IPS-NIHi7 (cell line): ENCODE measurements at regions not wholly inside any gene's neighbourhood (a gene's known extent, or its start where the extent isn't known, plus 50 kb on each side); places are given as distances from the start of the nearest gene placed in this dataset.
A peak's percentile ranks its signal among the peaks of the same experiment; 100 is the strongest.
"Not testable (repeated sequence)": the region's sequence is repeated elsewhere in the genome, so short reads cannot be mapped to it uniquely, and the experiment has no call there.

Experiments
- DNase-seq: peaks from one replicate; pipeline ENCODE4 v3.0.0; 2012; ENCODE audit warnings: mixed read lengths; ENCODE audit errors: extremely low spot score

DNA sequence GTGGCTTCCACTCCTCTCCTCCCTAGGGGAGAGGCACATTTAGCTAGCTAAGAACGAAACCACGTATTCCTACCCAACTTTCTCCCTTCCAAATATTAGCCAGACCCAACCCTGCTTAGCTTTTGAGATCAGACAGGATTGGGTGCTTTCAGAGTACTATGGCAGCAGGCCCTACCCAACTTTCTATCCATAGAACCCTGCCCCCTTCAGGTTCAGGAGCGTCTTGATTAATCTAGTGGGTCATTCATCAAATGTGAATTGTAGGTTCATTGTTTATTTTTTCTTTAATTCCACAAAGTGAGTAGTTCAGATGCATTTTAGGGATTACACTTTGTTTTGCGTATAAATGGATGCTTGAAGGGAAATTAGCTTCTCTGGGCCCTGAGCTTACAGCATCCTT is 188.3 kb downstream of the MIB1 start:
- no peak for DNase-seq

DNA sequence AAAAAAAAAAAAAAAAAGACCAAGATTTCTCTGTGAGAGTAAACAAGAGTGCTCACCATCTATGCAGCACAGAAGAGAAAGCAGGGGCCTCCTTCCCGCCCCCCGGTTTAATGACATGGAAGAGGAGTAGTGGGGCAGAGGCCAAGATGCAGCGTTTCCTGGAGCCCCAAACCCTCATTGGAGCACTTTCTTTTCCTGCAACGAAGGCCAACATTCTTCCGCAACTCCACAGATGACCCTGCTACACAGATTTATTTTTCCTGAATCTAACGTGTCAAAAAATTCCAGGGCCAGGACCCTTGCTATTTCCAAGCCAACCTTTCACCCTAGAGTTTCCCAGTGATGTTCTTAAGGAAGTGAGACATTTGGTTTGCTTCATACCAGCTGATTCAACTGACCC is 189.6 kb downstream of the MIB1 start:
- DNase-seq = no peak

DNA sequence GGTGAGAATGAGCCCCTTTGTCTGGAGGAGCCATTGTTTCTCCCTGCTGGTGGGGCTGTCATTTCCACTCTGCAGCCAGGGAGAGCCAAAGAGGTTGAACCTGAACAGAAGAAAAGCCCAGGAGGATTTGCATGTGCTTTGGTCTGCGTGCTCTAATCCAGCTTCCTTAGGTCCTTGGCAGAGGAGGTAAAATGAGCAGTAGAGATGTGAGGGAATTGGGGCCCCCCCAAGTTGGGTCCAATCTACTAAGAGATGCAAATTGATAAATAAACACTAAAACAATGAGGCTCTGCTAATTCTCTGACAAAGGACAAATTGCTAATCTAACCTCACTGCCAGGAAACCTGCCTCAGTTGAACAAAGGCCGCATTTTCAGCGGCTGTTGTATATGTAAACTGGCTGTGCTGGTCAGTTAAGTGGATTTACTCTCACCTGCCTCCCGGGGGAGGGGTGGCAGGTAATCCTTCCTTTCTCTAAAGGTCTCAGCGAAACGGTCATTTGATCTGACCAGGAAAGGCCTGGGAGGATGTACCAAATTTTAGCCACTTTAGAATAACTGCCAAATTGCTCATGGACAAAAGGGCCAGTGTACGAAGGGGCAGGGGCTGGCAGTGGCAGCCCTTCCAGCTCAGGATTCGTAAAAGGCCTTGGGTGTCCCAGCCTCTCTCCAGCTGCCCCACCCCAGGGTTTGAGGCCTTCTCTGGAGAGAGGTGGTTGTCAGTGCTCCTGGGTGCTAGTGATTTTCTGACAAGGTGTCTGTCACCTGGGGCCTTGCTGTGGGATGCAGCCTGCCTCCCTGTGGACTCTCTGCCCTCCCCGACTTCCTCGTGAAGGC is 193.6 kb downstream of the MIB1 start:
- DNase-seq = peak; percentile 68

DNA sequence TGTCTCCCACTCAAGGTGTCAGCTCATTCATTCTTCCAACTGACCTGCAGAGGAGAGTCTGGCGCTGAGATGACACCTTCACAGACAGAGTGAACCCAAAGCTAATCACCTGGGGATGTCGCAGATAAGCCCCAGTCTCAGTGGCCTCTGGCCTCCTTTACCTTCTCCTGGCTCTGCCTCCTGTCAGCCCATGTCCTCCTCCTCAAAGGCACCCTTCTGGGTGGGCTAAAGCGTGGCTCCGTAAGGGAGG is 194.1 kb downstream of the MIB1 start:
- DNase-seq = peak; percentile 21

DNA sequence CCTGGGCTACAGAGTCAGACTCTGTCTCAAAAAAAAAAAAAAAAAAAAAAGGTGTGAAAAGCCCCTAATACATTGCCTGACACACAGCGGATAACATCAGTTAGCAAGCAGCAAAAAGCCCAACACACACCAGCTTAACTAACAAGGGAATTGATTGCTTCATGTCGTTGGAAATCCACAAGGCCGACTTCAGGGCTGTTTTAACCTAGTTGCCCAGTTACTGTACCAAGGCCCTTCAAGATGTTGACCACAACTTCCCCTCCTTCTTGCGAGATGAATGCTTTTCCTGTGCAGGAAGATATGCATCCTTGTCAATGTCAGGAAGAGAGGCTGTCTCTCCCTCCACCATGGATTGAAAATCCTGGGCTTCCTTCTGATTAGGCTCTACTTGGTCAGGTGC is 202.9 kb downstream of the MIB1 start:
- DNase-seq = no peak

DNA sequence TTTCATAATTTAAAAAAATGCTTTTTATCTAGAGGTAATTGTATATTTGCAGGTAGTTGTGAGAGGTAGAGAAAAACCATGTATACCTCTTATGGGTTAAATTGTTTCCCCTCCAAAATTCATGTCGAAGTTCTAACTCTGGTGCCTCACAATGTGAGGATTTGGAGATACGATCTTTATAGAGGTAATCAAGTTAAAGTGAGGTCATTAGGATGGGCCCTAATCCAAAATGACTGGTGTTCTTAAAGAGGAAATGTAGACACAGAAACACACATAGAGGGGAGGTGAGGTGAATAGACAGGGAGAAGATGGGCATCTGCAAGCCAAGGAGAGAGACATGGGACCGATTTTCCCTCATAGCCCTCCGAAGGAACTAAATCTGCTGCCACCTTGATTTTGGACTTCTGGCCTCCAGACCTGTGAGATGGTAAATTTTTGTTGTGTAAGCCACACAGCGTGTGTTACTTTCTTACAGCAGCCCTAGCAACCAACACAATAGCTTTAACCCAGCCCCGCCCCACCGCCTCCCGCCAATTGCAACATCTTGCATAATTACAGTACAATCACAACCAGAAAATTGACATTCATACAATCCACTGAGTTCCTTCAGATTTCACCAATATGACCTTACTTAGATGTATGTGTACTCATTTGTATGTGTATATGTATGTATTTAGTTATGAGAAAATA is 208.9 kb downstream of the MIB1 start:
- no peak for DNase-seq

DNA sequence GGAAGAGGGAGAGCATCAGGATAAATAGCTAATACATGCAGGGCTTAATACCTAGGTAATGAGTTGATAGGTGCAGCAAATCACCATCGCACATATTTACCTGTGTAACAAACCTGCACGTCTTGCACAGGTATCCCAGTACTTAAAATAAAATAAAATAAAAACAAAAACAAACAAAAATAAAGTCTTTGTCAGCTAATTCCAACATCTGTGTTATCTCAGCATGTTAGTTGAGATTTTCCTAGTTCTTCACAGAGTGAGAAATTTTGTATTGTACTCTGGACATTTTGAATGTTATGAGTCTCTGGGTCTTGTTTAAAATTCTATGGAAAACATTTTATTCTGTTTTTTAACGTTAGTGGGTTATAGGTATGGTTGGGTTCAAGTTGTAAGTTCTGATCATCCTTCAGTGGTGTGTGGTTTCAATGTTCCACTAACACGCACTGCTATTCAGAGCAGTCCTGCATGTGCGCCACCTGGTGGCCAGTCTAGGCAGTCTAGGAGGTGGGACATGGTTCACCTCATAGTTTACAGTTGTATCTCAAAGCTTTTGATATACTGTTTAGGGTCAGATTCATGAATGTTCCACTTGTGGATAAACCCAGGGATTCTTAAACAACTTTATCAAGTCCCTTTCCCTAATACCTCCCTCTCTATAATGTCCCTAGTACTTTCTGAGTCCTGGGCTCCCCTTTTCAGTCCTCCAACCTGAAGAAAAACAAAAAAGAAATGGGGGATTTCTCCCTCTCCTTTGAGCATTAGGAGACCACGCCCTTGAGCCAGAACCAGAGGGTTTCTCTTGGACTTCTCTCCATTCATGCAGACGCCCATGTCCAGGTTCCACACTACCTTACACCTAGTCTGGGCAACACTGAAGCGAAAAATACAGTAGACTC is 213.4 kb upstream of the GATA6 start:
- peak; percentile 82 for DNase-seq

DNA sequence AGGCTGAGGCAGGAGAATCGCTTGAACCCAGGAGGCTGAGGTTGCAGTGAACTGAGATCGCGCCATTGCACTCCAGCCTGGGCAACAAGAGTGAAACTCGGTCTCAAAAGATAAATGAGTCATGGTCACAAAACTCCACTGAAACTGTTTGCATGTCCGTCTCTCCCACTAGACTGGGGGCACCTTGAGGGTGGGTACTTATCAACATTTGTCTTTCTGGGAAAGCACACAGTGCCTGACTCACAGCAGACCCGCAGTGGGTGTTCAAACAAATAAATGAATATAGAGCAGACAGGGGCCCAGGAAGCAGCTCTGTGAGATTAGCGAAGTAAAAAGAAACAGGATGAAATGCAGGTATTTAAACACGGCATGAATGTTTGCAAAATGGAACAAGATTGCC is 211.1 kb upstream of the GATA6 start:
- no peak for DNase-seq

DNA sequence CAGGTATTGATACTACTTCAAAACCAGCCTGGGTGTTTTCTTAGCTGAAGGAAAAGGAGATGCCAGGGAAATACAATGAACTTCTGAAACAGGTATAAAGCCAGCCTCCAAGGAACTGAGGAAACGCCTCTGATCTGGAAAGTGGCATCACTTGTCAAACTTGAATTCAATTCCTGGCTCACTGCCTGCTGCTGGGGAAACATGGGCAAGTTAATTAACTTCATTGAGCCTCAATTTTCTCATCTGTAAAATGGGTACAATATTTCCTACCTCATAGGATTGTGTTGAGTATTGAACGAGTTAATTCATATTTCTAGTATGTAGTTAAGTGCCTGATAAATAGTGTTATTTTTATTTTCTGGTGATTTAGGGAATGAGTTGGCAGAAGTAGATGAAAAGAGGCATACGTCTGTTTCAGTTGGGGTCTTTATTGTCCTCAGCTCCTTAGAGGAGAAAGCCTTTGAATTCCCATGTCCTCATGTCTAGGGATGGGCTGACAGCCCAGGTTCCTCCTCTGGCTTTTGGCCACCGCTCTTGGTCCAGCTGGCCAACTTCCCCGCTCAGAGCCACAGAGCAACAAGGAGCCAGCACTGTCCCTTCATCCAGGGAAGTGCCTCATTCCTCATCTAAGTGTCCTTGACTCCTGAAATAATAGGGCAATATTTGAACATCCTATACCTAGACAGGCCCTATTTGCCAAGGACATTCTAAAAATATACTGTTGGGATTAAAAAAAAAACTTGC is 210.5 kb upstream of the GATA6 start:
- no peak for DNase-seq

DNA sequence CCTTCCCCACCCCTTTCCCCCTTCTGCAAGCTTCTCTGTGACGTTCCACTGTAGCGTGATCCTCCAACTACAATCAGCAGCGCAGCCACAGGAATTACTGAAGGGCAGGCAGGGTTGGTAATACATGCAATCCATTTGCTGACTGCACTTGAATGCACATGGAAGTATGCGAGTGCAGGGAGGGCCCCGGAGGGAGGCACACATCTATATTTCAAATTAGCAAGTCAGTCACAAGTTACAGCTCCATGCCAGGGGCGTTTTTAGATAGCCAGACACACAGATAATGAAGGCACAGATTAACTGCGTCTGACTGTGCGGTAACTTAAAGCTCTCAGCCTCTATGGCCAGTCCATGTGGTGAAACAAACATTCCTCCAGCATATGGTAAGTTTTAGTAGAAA is 209.2 kb upstream of the GATA6 start:
- no peak for DNase-seq

DNA sequence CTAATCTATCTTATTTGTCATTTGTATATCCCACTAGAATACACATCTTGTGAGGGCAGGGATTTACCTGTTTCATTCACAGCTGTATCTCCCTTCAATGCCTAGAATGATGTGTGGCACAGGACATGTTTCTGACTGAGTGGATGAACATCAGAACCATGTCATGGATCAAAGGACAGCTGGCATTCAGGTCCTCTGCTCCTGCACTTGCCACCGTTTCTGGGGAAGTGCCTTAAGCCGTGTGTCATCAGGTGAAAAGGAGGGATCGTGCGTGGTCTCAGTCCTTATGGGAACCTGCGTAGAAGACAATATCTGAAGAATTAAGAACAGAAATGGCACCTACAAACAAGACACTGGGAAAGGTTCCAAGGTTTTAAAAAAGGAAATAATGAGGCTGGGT is 206.1 kb upstream of the GATA6 start:
- DNase-seq = no peak

DNA sequence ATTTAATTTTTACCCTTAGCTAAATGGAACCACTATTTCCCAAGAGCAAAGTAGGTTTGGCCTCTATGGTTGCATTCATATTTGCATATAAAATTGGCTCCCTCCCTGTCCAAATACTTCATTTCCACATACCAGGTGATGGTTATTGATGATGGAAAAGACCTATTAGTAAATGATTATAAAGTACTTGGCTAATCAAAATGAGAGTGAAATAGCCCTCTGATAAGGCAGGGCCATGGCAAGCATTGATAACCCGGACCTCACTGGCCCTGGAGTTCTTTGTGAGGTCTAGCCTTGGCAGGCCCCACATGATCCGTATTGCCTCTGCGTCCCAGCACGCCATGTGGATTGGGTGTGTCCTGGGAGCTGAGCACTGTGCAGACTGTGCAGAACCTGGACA is 201.1 kb upstream of the GATA6 start:
- no peak for DNase-seq

DNA sequence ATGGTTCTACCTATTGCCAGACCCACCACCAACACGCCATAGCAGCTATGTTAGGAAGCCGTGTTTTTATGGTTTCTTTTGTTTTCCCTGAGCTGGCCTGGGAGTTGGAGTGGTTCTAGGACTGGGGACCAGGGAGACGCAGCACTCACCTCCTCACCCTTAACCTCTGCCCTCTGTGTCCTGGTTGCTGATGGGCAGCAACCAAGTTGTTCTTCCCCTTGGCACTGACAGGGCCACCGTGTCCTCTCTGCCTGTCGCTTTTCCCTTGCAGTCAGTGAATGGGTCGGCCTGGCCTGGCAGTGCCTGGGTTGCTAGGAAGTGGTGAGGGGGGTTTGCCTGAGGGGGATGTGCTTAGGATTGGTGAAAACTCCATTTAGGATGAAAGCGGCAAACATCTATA is 197.1 kb upstream of the GATA6 start:
- no peak for DNase-seq

DNA sequence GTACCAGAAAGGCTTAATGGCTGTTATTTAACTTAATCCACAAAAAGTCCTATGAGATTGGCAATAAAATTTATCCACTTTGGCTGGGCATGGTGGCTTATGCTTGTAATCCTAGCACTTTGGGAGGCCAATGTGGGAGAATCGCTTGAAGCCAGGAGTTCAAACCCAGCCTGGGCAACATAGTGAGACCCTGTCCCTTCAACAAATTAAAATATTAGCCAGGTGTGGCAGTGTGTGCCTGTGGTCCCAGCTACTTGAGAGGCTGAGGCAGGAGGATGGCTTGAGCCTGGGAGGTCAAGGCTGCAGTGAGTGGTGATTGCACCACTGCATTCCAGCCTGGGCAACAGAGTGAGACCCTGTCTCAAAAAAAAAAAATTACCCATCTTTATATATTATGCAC is 193.4 kb upstream of the GATA6 start:
- not testable (repeated sequence) for DNase-seq

DNA sequence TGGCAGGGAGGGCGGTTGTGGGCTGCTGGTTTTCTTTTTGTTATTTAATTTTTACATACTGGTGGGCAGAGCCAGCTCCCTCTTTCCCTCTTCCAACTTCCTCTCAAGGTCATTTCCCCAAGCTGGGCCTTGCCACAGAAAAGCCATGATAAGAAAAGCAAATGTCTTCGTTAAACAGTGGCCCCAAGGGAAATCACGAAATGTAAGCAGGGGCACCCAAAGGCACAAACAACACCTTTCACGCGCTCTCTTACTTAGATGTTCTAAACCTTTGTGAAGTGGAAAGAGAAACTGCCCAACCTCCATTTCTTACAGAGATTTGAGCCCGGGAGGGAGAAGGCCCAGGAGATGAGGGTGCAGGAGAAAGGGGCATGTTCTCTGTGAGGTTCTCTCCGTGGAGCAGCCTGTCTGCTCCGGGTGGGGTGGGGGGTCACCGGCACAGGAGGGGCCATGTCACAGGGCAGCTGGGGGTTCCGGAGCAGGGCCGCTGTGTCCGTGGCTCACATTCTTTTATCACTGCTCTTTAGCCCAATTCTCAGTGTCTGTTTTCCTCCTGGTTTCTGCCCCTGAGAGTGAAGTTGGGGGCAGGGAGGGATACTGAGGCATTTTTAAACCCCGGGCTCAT is 190.7 kb upstream of the GATA6 start:
- no peak for DNase-seq

DNA sequence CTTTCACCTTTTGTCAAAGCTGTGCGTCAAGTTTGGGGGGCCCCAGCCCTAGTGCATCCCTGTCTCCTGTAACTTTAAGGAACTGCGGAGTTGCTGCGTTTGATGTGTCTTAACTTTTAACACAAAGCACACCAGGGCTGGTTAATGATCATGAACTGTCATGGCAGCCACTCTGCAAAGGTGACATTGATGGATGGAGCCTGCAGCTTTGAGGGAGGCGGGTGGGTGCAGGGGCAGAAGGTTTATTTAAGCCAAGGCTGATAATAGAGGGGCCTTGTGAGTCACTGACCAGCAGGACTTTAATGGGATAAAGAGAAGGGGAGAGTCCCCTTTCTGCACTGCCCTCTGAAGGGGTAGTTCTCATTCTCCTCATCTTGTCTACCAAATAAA is 190.2 kb upstream of the GATA6 start:
- DNase-seq = no peak

DNA sequence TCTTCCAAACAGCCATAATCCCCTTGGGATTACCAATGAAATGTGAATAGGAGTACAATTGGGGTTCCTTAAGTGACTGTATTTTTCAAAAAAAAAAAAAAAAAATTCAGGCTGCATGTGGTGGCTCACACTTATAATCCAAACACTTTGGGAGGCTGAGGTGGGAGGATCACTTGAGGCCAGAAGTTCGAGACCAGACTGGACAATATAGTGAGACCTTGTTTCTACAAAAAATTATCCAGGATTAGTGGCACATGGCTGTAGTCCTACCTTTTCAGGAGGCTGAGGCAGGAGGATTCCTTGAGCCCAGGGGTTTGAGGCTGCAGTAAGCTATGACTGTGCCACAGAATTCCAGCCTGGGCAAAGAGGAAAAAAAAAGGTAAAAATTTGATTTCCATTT is 189.6 kb upstream of the GATA6 start:
- DNase-seq = no peak

DNA sequence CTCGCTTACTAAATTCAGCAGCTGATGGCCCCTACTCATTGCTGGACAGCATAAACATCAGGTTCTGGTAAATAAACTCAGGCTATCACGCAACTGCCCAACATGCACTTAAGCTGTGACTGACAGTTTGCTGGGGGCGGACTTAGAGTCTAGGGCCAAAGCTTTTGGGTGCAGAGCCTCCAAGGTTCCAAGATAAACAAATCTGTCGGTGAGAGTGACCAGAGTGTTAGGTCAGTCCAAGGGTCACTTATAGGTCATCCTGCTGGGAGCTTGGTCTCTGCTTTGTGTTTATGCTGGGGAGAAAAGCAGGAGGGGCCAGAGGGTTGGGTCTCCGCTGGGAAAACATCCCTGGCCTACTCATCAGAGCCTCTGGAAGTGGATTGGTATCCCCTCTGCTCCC is 188.6 kb upstream of the GATA6 start:
- DNase-seq = no peak

DNA sequence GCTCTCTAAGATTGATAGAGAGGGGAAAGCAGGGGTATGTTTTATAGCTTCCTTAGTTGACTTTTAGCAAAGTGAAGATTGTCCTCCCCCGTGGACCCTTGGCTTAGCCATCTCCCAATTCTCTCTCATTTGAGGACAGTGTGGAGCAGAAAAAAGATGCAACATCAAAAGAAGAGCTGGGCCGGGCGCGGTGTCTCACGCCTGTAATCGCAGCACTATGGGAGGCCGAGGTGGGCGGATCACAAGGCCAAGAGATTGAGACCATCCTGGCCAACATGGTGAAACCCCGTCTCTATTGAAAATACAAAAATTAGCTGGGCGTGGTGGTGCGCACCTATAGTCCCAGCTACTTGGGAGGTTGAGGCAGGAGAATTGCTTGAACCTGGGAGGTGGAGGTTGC is 187.9 kb upstream of the GATA6 start:
- not testable (repeated sequence) for DNase-seq

DNA sequence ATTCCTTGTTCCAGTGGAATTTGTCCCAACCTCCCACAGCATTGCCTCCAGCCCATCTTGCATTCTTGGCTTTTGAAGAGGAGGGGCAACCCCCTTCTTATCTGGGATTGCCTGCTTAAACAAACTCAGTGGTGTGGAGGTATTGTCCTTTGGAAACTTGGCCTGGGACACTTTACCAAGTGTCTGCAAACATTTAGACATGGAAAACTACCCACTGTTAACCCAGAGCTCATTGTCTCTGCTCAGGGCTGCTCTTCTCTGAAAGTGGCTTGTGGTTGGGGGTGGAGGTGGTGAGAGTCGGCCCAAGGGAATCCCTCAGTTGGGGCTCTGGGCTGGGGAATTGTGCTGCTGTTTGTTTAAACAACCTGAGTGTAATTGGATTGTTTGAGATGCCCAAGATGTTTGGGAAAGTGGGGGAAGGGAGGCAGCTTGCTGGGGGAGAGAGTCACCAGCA is 178.3 kb upstream of the GATA6 start:
- DNase-seq = peak; percentile 34

DNA sequence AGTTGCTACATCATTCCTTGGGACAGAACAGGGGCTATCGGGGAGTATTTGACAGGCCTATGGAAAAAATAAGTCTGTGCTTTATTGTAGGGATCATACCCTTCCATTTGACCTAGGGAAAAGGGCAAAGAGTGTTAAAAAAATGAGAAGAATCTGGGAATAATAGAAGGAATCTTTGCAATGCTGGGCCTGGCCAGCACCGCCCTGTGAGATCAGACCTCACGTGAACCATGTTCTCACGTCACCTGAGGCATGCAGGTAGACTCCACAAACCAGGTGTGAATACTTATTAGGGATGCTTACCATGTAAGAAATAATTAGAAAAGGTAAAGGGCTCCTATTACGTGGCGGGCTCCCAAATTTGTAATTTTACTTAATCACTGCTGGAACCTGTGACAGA is 177.5 kb upstream of the GATA6 start:
- no peak for DNase-seq
